GM18502 (cell line): ENCODE measurements at regions not wholly inside any gene's neighbourhood (a gene's known extent, or its start where the extent isn't known, plus 50 kb on each side); places are given as distances from the start of the nearest gene placed in this dataset.

Source experiments
- ATAC-seq: cut with Tn5 transposase; IDR thresholded peaks from one replicate; pipeline ENCODE4 v1.9.1; 2021; ENCODE audit warnings: mild to moderate bottlenecking; ENCODE audit not compliant: unreplicated experiment, poor library complexity

DNA sequence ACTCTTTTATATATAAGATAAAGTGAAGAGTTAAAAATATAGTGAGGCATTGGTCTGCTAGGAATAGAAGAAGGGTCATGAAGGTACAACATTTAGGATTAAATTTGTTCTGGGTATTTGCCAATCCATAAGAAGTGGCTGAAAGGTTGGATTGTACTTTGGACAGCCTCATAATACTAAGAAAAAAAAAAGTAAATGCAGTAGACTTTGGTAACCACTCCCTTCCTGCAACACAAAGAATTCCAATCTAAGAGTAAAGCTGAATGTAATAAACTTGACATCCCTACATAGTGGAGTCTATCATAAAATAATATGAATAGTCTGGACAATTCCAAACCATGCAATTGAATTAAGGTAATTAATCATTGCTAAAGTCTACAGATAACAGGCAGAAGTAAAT is 2294.4 kb downstream of the LRRC4C start:
- ATAC-seq = no peak

DNA sequence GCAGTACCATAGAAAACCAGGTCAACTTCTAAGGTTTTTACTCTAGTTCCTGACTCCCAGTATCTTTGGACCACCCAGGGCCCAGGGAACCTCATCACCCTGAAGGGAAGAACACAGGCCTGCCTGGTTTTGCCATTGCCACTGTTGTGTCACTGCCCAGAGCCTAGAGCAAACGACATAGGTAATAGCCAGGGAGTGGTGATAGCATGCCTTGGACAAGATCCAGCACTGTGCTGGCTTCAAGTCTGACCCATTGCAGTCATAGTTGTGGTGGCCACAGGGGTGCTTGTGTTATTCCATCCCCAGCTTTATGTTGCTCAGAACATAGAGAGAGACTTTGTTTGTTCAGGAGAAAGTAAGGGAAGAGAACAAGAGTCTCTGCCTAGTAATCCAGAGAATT is 2310.2 kb downstream of the LRRC4C start:
- ATAC-seq = no peak

DNA sequence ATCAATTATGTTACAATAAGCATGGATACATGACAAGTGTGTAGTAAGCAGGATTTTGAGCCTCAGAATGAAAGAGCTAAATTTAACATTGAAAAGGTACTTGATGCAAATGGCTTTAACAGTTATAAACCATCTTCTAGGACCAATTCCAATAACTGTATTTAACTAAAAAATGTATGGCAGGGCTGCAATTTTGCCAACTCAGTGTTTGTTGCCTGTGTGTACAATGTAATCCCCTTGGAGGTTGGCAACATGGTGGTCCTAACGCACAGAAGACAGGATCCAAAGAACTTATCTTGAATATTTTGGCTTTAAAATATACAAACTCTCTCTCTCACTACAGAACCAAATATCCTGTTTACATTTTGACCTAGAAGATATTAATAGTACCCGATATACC is 2314.1 kb downstream of the LRRC4C start:
- no peak for ATAC-seq

DNA sequence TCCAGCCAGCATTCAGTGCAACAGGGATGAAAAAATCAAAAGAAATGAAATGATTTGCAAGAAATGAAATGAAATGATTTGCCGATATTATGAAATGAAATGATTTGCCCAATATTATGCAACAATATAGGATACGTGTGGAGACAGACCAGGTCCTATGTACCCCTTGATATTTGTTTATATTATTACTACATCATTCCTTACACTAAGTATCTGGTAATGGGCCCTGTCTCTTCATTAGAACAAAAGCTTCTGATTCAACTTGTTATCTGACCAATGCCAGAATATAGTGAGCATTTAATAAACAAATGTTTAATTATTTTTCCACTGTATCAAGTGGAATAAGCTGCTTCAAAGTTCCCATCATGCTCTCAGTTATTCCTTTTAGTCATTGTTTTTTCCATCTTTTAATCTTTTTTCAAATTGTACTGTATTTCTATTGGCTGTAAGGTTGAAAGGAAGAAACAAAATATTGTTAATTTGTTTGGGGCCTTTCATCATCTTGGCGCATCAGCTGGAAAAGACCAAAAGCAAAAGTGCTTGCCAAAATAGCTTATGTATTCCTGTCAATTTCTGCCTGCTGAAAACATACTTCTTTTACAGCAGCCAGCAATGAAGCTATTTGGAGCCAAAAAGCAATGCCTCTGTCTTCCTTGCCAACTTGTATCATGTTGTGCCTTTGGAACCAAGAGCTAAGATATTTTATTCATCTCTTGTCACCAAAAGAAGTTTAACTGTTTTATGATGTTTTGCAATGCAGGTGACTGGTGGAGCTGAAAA is 2314.9 kb downstream of the LRRC4C start:
- ATAC-seq = no peak

DNA sequence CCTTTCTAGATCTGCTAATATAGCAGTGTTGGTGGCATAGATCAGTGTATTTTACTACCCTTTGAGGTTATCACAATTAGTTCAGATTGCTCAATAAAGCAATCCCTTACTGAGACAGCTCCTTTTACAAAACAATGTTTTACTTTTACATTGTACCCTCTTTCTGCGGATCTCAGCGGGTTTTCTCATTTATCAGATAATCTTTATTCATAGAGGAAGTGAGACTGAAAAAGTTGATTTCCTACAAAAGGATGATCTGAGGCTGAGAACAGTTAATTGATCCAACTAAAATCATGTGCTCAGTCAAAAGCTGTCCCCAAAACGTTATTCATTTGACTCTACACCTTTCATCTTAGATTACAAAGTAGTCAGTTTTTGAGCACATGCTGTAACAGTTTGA is 2319.9 kb downstream of the LRRC4C start:
- ATAC-seq = no peak

DNA sequence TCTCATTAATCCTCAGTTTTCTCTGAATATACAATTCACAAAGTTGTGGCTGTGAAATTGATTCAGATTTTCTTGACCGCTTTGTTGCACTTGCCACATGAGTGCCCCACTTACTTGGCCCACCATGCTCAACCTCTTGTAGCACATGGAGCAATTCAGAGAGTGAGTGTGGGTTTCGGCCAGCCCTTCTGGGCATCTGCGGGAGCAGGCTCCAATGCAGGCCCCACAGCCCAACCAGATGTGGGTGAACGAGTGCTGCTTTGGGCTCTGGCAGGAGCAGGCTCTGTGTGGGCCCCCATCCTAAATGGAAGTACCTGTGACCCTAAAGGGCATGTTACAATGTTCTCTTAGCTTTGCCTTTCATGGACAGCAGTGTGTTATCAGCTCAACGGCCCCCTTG is 2338.6 kb downstream of the LRRC4C start:
- ATAC-seq = no peak

DNA sequence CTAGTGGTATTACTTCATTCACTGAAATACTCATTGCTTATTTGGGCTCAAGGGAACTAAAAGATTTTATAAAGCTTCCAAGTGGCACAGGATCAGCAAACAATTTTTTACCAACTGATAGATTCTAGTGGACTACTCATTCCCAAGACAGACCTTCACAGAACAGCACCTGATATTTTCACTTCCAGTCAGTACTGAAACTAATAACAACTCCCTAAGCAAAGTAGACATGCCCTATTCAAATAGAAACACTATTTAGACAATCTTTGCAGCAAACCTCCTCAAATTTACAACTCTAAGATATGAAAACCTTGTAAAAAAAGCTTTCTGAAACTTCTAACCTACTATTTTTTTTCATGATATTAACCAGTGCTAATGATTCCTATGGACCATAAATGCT is 2345.8 kb downstream of the LRRC4C start:
- ATAC-seq = no peak

DNA sequence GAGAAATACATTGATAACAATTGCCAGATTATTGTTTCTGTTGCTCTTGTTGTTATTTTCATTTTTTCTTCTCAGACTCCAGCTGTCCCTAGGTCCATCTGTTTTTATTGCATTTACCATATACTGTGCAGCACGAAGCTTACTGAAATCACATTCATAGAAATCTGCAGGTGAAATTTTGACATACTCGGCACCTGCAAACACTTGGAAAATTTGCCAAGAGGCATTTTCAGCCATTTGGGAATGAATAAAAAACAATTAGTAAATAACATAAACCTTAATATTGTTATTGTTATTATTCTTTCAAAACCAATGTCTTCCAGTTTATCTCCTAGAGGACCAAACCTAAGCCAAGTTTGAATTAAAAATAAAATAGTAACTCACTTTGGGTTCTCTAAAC is 2357.2 kb downstream of the LRRC4C start:
- ATAC-seq = no peak

DNA sequence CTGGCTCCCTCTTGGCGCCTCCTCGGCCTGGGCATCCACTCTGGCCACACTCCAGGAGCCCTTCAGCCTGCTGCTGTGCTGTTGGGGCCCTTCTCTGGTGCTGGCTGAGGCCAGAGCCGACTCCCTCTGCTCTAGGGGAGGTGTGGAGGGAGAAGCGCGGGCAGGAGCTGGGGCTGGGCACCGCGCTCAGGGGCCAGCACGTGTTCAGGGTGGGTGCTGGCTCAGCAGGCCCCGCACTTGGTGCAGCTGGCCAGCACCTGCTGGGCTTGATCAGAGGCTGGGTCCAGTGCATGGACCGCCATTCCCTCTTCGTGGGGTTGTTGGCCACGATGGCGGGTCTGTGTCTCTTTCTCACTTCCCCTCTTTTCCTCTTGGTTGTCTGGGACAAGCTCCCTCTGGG is 2381.0 kb downstream of the LRRC4C start:
- no peak for ATAC-seq

DNA sequence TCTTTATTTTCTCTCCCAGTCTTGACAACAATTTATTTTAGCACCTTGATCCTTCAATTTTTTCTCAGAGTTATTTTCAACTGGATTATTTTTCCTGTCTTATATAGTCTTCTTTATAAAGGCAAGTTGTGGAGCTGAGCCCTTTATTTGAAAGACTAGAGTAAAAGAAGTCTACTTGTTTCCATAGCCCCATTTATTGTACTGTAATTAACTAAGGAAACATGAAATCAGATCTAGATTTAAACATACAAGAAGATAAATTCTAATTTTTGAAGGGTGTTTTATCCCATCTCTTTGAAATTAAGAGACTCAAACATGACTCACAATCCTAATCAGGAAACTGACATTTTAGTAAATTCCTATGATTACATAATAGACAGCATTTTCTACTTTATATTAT is 2421.8 kb downstream of the LRRC4C start:
- no peak for ATAC-seq

DNA sequence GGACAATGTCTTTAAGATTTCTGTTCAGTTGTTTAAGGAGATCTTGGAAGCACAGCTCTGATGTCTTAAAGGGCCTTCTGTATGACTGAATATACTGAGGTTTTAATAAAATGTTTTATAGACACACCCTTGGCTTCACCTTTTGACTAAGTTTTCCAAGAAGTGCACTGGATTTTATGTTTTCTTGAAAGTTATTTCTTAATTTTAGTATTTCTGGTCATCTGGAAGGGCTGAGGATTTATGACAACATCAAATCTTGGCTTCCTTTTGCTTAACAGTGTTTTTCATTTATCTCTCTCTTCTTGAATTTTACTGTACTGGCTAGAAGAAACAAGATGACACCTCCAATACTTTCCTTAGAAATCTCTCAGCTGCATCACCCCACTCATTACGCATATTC is 2423.4 kb downstream of the LRRC4C start:
- ATAC-seq = no peak

DNA sequence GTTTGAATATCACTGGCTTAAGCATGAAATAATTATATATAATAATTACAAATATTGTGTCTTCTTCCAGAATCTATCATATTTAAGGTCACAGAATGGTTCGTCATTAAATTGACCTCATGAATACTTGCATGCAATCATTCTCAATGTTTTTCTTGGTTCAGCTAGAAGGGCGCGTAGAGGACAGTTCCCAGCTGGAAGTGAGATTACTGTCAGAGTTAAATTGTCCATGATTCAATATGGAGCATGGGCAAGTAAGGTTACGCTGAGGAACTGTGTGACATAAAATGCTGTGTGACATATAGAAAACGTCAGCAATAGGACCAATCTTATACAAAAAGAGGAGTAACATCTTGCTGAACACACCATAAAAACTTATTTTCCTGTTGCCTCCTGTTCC is 2423.5 kb upstream of the RAG2 start:
- no peak for ATAC-seq

DNA sequence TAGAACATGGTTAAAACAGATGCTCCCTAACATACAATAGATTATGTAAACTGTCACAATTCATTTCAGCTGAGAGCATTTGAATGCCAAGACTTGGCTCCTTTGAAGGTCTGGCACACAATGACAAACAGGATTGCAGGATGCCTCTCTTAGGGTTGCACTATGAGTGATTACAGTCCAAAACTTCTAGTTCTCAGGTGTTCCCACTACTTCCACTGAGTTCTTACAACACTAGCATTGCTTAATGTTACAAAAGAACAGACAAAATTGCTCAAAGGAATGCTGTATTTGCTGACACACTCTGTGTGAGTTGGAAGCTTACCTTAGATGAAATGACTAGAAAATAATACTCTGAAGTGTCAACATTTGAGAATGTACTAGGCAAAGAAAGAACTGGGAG is 2413.8 kb upstream of the RAG2 start:
- no peak for ATAC-seq

DNA sequence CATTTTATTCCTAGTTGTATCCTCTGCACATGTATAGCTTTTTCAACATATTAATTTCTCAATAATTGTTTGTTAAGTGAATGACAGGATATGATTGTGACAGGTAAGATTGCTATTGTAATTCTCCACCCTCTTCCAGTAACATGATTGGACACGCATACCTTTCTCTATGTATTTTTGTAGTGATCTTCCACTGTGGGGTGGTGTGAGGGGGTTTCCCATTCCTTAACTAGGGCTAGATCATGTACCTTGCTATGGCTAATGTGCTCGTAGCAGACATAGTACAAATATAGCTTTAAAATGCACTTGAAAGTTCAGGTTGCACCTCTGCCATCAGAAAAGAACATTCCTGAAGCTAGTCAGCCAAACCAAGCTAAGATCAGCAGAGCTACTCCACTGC is 2392.8 kb upstream of the RAG2 start:
- no peak for ATAC-seq

DNA sequence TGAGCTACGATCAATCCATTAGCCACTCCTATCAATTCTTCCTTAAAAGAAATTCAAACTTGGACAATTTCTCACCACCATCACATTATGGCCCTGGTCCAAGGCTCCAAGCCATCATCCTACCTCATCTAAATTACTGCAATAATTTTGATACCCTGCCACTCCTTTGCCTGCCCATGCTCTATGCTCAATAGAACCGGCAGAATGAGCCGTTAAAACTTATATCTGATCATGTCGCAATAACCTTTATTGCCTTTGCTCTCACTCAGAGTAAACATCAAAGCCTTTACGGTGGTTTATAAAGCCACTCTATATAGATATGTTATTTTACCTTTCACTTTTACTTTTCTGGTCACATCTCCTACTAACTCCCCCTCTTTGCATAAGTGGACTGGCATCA is 2392.1 kb upstream of the RAG2 start:
- no peak for ATAC-seq

DNA sequence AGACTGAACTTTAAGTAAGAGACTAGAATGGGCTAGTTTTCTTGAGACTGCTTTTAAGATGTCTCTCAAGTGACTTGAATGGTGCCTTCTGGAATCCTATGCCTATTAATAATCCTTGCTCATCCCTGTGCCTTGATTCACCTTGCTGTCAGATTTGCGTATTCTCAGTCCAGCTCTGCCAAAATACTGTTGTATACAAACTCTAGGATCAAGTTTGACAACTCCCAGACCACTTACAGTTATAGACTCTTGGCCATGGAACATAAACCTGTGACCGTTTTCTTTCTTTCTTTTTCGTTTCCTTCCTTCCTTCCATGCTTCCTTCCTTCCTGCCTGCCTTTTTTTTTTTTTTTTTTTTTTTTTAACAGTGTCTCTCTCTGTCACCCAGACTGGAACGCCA is 2390.9 kb upstream of the RAG2 start:
- ATAC-seq = no peak

DNA sequence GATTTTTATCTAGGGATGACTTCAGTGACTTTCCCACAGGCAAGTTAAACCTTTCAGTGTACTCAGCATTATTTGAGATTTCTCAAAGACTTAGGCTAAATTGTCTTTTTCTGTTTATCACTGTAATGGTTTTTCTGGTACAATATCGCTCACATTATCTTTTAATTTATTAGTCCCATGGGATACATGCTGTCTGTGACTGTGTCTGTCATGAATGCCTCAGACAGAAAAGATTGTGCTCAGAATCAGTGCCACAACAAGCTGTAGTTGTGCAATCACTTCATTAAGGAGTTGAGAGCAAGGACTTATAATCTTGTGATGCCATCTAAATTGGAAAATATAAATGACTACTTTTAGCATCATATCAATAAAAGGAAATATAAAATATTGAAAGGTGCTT is 2374.2 kb upstream of the RAG2 start:
- ATAC-seq = no peak

DNA sequence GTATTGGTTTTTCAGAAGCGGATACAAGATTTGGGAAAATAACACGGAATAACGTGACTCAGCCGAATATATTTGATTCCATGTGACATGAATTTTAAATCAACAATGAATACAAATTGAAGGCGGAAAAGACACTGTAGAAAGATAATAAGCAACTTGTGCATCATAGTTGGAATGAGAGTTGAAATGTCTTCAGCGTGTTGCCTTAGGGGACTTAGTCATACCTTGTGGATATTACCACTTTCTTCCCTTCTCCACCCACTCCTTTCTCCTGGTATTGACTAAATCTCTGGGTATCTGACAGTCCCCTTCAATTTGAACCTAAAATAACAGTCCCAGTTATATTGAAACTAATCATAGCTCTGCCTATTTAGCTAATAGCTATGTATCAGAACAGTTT is 2373.1 kb upstream of the RAG2 start:
- no peak for ATAC-seq

DNA sequence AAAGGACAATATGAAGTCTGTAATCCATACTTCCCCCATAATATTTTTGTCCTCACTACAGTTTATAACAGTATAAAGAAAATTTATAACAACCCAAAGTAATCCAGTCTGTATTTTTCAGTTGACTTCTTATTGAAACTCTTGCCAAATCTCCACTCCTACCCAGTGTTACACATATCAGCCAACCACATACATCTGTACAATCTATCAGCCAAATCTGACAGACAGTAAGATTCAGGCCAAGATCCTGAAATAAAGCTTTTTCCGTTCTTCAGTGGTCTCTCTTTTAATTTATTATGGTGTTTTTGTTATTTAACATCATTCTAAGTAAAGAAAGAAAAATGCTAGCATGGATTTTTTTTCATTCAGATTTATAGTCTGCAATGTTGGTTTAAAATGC is 2370.9 kb upstream of the RAG2 start:
- ATAC-seq = no peak

DNA sequence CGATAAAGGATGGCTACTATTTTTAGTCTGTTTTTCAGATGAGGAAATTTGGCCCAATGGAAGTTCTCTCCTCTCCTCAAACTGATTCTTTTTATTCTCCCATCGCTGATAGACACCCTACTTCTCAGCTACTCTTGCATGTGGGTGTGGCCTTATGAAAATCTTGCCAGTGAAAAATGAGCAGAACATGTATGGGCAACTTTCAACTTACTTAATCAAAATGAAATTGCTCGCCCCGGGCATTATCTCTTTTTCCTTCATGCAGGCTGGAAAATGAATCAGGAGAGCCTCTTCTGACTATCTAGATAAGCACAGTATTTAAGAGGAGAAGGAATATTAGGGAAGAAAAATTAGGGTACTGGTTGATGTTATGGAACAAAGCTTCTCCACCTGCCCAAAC is 2354.7 kb upstream of the RAG2 start:
- ATAC-seq = no peak

DNA sequence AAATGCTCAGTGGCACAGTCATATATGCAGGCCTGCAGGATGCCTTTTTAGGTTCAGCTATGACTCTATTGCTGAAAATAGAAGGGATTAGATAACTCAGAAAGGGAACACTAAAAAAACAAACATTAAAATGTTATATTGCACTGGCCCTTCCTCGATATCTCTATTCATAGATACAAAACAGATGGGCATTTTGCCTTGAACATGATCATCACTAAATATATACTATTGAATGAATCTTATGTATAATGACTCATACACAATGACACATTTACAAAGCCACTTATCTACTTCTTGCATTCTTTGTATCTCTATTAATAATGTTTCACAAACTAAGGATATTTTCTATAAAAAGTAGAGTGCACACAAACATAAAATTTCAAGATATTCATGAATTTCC is 2352.8 kb upstream of the RAG2 start:
- no peak for ATAC-seq

DNA sequence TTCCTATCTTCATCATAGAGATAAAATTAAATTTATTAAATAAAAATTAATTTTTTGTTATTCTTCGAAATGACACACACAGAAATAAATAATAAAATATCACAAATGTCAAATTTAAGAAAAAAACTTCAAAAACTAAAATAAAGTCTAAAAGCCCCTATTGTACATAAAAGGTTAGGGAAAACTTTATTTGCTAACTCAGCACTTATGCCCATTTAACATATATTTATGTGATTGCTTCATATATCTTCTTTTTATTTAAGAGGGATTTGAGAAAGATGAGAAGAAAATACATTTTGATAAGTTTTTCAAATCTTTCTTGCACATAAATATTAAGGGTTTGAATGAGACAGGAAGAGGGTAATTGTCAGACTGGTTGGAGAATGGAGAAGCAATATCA is 2350.4 kb upstream of the RAG2 start:
- no peak for ATAC-seq

DNA sequence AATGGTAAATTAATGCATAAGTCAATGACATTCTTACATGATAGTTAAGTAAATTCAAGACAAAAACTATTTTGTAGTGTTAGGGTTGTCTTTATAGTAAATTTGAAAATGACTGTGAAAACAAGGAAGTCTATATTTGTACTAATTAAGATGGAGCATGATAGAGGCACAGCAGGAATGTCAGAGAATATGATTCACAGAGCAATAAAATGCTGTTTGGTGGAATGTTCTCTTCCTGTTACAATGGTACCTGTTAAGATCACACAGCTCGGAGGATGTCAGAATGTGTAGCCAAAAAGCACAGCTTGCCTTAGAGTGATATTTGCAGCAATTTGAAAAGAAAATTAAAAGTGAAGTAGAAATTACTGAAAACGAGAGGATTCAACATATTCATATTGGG is 2339.7 kb upstream of the RAG2 start:
- ATAC-seq = no peak
